SK-N-SH (cell line): ENCODE measurements at regions not wholly inside any gene's neighbourhood (a gene's known extent, or its start where the extent isn't known, plus 50 kb on each side); places are given as distances from the start of the nearest gene placed in this dataset.

Experiments
- EZH2phosphoT487 ChIP-seq: fragments of 200-600 bp; sonication (generic); IDR thresholded peaks from 2 replicates; pipeline ENCODE4 v1.6.1; 2017; ENCODE audit warnings: low read depth, mixed run types, mild to moderate bottlenecking, antibody characterized with exemption, moderate library complexity, borderline replicate concordance
- NRF1 ChIP-seq: IDR thresholded peaks from 2 replicates; pipeline ENCODE4 v1.6.1; 2012; ENCODE audit warnings: low read depth, mild to moderate bottlenecking, low read length
- POLR2AphosphoS5 ChIP-seq: IDR thresholded peaks from 2 replicates; pipeline ENCODE4 v1.6.1; 2012; ENCODE audit warnings: low read depth, low read length
- SIN3A ChIP-seq: IDR thresholded peaks from 2 replicates; pipeline ENCODE4 v1.6.1; 2012; ENCODE audit warnings: low read depth, mild to moderate bottlenecking, low read length, moderate library complexity, borderline replicate concordance
- TAF1 ChIP-seq: IDR thresholded peaks from 2 replicates; pipeline ENCODE4 v1.6.1; 2012; ENCODE audit warnings: low read depth, mild to moderate bottlenecking, low read length, moderate library complexity, borderline replicate concordance
- TF ChIP-seq, protein P1 (sequence below): fragments of 200-600 bp; sonication (generic); IDR thresholded peaks from 2 replicates; pipeline ENCODE4 v1.6.1; 2017; ENCODE audit warnings: antibody characterized with exemption, mild to moderate bottlenecking, moderate library complexity
- TF ChIP-seq, protein P2 (sequence below): fragments of 150-350 bp; IDR thresholded peaks from 2 replicates; pipeline ENCODE4 v1.6.1; 2017; ENCODE audit warnings: antibody characterized with exemption, low read length, low read depth, borderline replicate concordance
- TF ChIP-seq, protein P3 (sequence below): IDR thresholded peaks from 2 replicates; pipeline ENCODE4 v1.6.1; 2012; ENCODE audit warnings: mild to moderate bottlenecking, low read depth, low read length, moderate library complexity

DNA sequence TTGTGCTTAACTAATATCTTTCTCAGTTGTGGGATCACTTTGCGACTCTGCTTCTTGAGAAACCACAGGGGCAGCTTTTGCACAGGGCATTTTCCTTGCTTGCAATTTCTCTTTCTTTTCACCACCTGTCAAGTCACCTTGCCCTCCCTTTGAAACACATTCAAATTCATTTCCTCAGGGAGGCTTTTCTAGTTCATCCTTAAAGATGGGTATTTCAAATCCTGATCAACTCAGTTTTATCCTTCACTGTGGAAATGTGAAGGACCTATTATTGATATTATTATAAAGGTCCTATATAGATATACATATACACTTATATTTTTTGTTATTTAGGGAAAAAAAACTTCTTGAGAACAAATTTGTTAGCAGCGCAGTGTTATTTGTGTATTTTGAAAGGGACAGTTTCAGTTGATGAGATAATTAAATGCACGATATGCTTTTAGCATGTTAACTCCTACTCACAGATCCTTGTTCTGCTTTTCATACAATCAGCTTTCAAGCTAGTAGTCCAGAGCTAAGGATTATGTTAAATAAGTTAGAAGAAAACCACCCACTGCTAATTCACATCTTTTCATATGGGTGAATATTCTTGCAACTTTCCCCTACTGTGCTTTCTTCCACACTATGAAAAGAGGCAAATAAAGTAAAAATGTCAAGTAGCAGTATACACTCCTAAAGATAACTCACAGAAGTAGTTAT lies 501.4 kb upstream of the RGS6 start:
- TF ChIP-seq, protein P1, sequence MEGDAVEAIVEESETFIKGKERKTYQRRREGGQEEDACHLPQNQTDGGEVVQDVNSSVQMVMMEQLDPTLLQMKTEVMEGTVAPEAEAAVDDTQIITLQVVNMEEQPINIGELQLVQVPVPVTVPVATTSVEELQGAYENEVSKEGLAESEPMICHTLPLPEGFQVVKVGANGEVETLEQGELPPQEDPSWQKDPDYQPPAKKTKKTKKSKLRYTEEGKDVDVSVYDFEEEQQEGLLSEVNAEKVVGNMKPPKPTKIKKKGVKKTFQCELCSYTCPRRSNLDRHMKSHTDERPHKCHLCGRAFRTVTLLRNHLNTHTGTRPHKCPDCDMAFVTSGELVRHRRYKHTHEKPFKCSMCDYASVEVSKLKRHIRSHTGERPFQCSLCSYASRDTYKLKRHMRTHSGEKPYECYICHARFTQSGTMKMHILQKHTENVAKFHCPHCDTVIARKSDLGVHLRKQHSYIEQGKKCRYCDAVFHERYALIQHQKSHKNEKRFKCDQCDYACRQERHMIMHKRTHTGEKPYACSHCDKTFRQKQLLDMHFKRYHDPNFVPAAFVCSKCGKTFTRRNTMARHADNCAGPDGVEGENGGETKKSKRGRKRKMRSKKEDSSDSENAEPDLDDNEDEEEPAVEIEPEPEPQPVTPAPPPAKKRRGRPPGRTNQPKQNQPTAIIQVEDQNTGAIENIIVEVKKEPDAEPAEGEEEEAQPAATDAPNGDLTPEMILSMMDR, result no peak
- TF ChIP-seq, protein P2, sequence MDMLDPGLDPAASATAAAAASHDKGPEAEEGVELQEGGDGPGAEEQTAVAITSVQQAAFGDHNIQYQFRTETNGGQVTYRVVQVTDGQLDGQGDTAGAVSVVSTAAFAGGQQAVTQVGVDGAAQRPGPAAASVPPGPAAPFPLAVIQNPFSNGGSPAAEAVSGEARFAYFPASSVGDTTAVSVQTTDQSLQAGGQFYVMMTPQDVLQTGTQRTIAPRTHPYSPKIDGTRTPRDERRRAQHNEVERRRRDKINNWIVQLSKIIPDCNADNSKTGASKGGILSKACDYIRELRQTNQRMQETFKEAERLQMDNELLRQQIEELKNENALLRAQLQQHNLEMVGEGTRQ, result no peak
- TF ChIP-seq TAF1 (no peak), NRF1 (no peak), POLR2AphosphoS5 (no peak), SIN3A (no peak), EZH2phosphoT487 (no peak)
- TF ChIP-seq, protein P3, sequence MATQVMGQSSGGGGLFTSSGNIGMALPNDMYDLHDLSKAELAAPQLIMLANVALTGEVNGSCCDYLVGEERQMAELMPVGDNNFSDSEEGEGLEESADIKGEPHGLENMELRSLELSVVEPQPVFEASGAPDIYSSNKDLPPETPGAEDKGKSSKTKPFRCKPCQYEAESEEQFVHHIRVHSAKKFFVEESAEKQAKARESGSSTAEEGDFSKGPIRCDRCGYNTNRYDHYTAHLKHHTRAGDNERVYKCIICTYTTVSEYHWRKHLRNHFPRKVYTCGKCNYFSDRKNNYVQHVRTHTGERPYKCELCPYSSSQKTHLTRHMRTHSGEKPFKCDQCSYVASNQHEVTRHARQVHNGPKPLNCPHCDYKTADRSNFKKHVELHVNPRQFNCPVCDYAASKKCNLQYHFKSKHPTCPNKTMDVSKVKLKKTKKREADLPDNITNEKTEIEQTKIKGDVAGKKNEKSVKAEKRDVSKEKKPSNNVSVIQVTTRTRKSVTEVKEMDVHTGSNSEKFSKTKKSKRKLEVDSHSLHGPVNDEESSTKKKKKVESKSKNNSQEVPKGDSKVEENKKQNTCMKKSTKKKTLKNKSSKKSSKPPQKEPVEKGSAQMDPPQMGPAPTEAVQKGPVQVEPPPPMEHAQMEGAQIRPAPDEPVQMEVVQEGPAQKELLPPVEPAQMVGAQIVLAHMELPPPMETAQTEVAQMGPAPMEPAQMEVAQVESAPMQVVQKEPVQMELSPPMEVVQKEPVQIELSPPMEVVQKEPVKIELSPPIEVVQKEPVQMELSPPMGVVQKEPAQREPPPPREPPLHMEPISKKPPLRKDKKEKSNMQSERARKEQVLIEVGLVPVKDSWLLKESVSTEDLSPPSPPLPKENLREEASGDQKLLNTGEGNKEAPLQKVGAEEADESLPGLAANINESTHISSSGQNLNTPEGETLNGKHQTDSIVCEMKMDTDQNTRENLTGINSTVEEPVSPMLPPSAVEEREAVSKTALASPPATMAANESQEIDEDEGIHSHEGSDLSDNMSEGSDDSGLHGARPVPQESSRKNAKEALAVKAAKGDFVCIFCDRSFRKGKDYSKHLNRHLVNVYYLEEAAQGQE, result no peak
